Epithelial cell of esophagus (primary cell): ENCODE measurements at regions not wholly inside any gene's neighbourhood (a gene's known extent, or its start where the extent isn't known, plus 50 kb on each side); places are given as distances from the start of the nearest gene placed in this dataset.

Experiments used
- DNase-seq: peaks from one replicate; pipeline ENCODE4 v3.0.0; 2010; ENCODE audit warnings: low read depth
- H3K4me3 ChIP-seq: 2 replicates; pipeline ENCODE4 v1.5.1; 2011; ENCODE audit warnings: mild to moderate bottlenecking, low read length, control low read depth
- CTCF ChIP-seq: IDR thresholded peaks from 2 replicates; pipeline ENCODE4 v1.5.1; 2011; ENCODE audit warnings: low read depth, mild to moderate bottlenecking, low read length, control low read depth, inconsistent platforms; ENCODE audit not compliant: insufficient read depth; ENCODE audit errors: missing control alignments

DNA sequence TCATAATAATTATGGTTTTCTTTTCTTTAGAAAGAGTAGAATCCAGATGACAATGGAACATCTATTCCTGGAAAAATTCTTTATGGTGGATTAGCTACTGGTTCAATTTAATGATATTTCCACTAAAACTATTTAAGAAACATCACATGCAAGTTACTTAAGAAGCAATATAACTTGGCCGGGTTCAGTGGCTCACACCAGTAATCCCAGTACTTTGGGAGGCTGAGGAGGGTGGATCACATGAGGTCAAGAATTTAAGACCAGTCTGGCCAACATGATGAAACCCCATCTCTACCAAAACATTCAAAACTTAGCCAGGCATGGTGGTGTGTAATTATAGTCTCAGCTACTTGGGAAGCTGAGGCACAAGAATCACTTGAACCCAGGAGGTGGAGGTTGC, 65.9 kb upstream of the SMLR1 start:
- no peak for DNase-seq
- TF ChIP-seq CTCF: no peak
- H3K4me3 ChIP-seq: no peak overlapping the region

DNA sequence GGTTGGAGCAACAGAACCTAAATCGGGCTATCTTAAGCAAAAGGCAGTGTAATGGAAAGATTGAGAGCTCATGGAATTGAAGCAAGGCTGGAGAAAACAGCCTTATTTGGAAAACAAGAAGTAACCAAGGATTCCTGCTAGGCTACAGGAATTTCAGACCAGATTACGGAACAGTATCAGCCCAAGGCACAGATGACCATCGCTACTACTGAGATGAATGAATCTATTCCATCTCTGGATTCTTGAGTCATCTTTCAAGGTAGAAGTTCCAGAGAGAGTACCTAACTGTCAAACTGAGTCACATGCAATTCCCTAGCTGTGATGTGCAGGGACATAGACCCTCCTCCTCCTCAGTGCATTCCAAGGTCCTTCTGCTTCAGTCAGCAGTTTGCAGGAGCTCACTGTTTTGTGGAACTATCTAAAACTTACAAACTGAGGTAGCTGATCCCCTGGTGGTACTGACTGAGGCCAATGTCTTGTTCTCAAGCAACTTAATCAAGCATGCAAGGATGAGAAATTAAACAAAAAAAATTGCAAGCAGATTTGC, 62.0 kb upstream of the SMLR1 start:
- DNase-seq: no peak
- H3K4me3 ChIP-seq: no peak overlapping the region
- no peak for TF ChIP-seq CTCF

DNA sequence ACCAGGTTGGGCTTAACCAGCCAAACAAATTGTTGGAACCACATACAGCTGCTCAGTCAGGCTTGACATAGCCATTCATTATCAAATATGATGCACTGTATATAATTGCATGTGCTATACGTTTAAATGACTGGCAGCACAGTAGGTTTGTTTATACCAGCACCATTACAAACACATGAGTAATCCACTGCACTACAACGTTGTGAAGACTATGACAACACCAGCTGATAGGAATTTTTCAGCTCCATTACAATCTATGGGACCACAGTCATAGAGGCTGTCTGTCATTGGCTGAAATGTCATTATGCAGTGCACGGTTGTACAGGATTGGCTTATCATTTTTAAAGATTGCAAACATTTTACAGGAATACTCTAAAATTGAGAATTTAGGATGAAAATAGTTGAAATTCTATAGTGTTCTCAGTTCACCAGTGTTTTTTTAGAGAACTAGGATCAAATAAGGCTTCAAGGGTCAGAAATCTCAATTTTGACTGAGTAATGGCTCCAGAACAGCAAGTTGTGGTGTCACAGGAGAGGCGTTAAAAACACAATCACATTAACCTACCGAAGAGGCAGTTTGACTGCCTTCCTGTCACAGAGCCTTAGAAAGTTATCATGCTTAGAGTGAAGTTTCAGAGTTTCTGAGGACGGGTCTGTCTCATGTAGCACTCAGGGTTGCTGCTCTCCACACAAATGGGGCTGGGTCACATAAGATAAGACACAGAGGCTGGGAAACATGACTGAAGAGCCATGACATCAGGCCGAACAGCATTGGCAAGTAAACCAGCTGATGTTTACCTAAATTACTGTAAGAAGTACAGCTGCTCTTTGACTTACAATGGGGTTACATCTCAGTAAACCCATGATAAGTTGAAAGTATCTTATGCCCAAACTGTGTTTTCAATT, 60.7 kb upstream of the SMLR1 start:
- DNase-seq: peak; percentile 14
- TF ChIP-seq CTCF: no peak

GRCh38 chr6:130769861-130770260, 57.3 kb upstream of the SMLR1 start:
- no peak overlapping the region for H3K4me3 ChIP-seq
- no peak for DNase-seq

More for the DNA sequence above, 60.7 kb upstream of the SMLR1 start:
- no peak overlapping the region for H3K4me3 ChIP-seq

GRCh38 chr6:130771741-130772140, 55.5 kb upstream of the SMLR1 start:
- DNase-seq: no peak
- no peak for TF ChIP-seq CTCF
- no peak overlapping the region for H3K4me3 ChIP-seq

More at GRCh38 chr6:130769861-130770260, 57.3 kb upstream of the SMLR1 start:
- TF ChIP-seq CTCF: no peak

- no peak for DNase-seq
- TF ChIP-seq CTCF: no peak
- no peak overlapping the region for H3K4me3 ChIP-seq
Observed at GRCh38 chr6:130773860-130774259, 53.3 kb upstream of the SMLR1 start.
